ENCODE measurements at regions not wholly inside any gene's neighbourhood (a gene's known extent, or its start where the extent isn't known, plus 50 kb on each side); places are given as distances from the start of the nearest gene placed in this dataset.

- no peak for TF ChIP-seq EZH2 (optimal IDR thresholded peaks at IDR 0.05; ENCODE audit: low read depth, low read length)
- TF ChIP-seq EZH2phosphoT487 (IDR thresholded peaks at IDR 0.05; ENCODE audit: low read length): no peak
- Histone ChIP-seq H4K20me1 (ENCODE audit: insufficient read depth, low read length) (no peaks in the 10 kb centered on the region), H3K4me1 (ENCODE audit: low read length) (no peaks in the 10 kb centered on the region), H3K27ac (ENCODE audit: low read length) (no peak overlapping the region), H3K9me3 (replicated peaks; ENCODE audit: insufficient read depth, low read length) (no peaks in the 10 kb centered on the region), H2AFZ (ENCODE audit: low read length) (no peak overlapping the region), H3K9me2 (replicated peaks; ENCODE audit: insufficient read depth, low read length) (no peaks in the 10 kb centered on the region), H3K79me2 (ENCODE audit: low read length) (no peaks in the 10 kb centered on the region), H3F3A (ENCODE audit: insufficient read depth, low read length) (no peaks in the 10 kb centered on the region), H3K9ac (ENCODE audit: low read length) (no peak overlapping the region), H3K36me3 (replicated peaks; ENCODE audit: insufficient read depth, low read length) (no peaks in the 10 kb centered on the region), H3K4me3 (ENCODE audit: low read length) (no peak overlapping the region), H3K27me3 (replicated peaks; ENCODE audit: insufficient read depth, low read length) (no peaks in the 10 kb centered on the region), H3K4me2 (ENCODE audit: low read depth, low read length) (no peak overlapping the region)
- no peak for DNase-seq
Measured at GRCh38 chr22:48287031-48287430, 1524.6 kb downstream of the TBC1D22A start.

GRCh38 chr22:48284671-48285070, 1522.2 kb downstream of the TBC1D22A start:
- no peaks in the 10 kb centered on the region for H3K9me2 ChIP-seq (replicated peaks; ENCODE audit: insufficient read depth, low read length)
- TF ChIP-seq EZH2phosphoT487 (IDR thresholded peaks at IDR 0.05; ENCODE audit: low read length) (no peak), CTCF (IDR thresholded peaks at IDR 0.05; ENCODE audit: low read length) (no peak), EZH2 (optimal IDR thresholded peaks at IDR 0.05; ENCODE audit: low read depth, low read length) (no peak)

DNA sequence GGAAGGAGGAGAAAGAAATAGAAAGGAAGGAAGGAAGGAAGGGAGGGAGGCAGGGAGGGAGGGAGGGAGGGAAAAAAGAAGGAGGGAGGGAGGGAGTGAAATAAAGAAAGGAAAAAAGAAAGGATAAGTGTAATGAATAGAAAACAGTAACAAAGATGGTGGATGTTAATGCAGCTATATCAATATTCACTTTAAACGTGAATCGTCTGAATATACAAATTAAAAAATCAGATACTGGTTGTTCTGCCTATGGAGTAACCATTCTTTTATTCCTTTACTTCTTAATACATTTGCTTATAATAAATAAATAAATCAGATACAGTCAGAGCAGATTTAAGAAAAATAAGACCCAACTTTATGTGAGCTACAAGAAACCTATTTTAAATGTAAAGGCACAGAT, 1520.4 kb downstream of the TBC1D22A start:
- Histone ChIP-seq H3K4me2 (ENCODE audit: low read depth, low read length) (no peak overlapping the region), H3K36me3 (replicated peaks; ENCODE audit: insufficient read depth, low read length) (no peaks in the 10 kb centered on the region), H3K9me3 (replicated peaks; ENCODE audit: insufficient read depth, low read length) (0 out of 2 replicates have a peak, but pooled peaks cover 3% of the 10 kb centered on the region), H3K9ac (ENCODE audit: low read length) (no peak overlapping the region), H3K79me2 (ENCODE audit: low read length) (no peaks in the 10 kb centered on the region), H4K20me1 (ENCODE audit: insufficient read depth, low read length) (no peaks in the 10 kb centered on the region), H3K9me2 (replicated peaks; ENCODE audit: insufficient read depth, low read length) (no peaks in the 10 kb centered on the region), H2AFZ (ENCODE audit: low read length) (no peak overlapping the region), H3K27ac (ENCODE audit: low read length) (no peak overlapping the region), H3K27me3 (replicated peaks; ENCODE audit: insufficient read depth, low read length) (no peaks in the 10 kb centered on the region), H3K4me1 (ENCODE audit: low read length) (no peaks in the 10 kb centered on the region), H3F3A (ENCODE audit: insufficient read depth, low read length) (no peaks in the 10 kb centered on the region), H3K4me3 (ENCODE audit: low read length) (no peak overlapping the region)
- DNase-seq: no peak
- TF ChIP-seq CTCF (IDR thresholded peaks at IDR 0.05; ENCODE audit: low read length) (no peak), EZH2phosphoT487 (IDR thresholded peaks at IDR 0.05; ENCODE audit: low read length) (no peak), EZH2 (optimal IDR thresholded peaks at IDR 0.05; ENCODE audit: low read depth, low read length) (no peak)

More at GRCh38 chr22:48284671-48285070, 1522.2 kb downstream of the TBC1D22A start:
- H3K27ac ChIP-seq (ENCODE audit: low read length): no peak overlapping the region
- H3K9ac ChIP-seq (ENCODE audit: low read length): no peak overlapping the region
- H3K79me2 ChIP-seq (ENCODE audit: low read length): no peaks in the 10 kb centered on the region
- no peaks in the 10 kb centered on the region for H3K4me1 ChIP-seq (ENCODE audit: low read length)
- 0 out of 2 replicates have a peak, but pooled peaks cover 3% of the 10 kb centered on the region for H3K9me3 ChIP-seq (replicated peaks; ENCODE audit: insufficient read depth, low read length)
- no peak for DNase-seq
- H3F3A ChIP-seq (ENCODE audit: insufficient read depth, low read length): no peaks in the 10 kb centered on the region
- H3K36me3 ChIP-seq (replicated peaks; ENCODE audit: insufficient read depth, low read length): no peaks in the 10 kb centered on the region
- H2AFZ ChIP-seq (ENCODE audit: low read length): no peak overlapping the region
- no peaks in the 10 kb centered on the region for H4K20me1 ChIP-seq (ENCODE audit: insufficient read depth, low read length)
- H3K4me3 ChIP-seq (ENCODE audit: low read length): no peak overlapping the region
- no peaks in the 10 kb centered on the region for H3K27me3 ChIP-seq (replicated peaks; ENCODE audit: insufficient read depth, low read length)
- no peak overlapping the region for H3K4me2 ChIP-seq (ENCODE audit: low read depth, low read length)

GRCh38 chr22:48279461-48279756, 1517.0 kb downstream of the TBC1D22A start:
- H3K79me2 ChIP-seq (ENCODE audit: low read length): no peaks in the 10 kb centered on the region
- H3K9me3 ChIP-seq (replicated peaks; ENCODE audit: insufficient read depth, low read length): 0 out of 2 replicates have a peak, but pooled peaks cover 3% of the 10 kb centered on the region
- H3K9ac ChIP-seq (ENCODE audit: low read length): no peak overlapping the region
- H3K36me3 ChIP-seq (replicated peaks; ENCODE audit: insufficient read depth, low read length): no peaks in the 10 kb centered on the region
- H2AFZ ChIP-seq (ENCODE audit: low read length): no peak overlapping the region
- H3K9me2 ChIP-seq (replicated peaks; ENCODE audit: insufficient read depth, low read length): no peaks in the 10 kb centered on the region
- H3F3A ChIP-seq (ENCODE audit: insufficient read depth, low read length): no peaks in the 10 kb centered on the region
- H4K20me1 ChIP-seq (ENCODE audit: insufficient read depth, low read length): no peaks in the 10 kb centered on the region
- no peaks in the 10 kb centered on the region for H3K4me1 ChIP-seq (ENCODE audit: low read length)
- H3K27ac ChIP-seq (ENCODE audit: low read length): no peak overlapping the region
- H3K4me3 ChIP-seq (ENCODE audit: low read length): no peak overlapping the region
- TF ChIP-seq EZH2 (optimal IDR thresholded peaks at IDR 0.05; ENCODE audit: low read depth, low read length) (no peak), CTCF (IDR thresholded peaks at IDR 0.05; ENCODE audit: low read length) (no peak), EZH2phosphoT487 (IDR thresholded peaks at IDR 0.05; ENCODE audit: low read length) (no peak)
- no peaks in the 10 kb centered on the region for H3K27me3 ChIP-seq (replicated peaks; ENCODE audit: insufficient read depth, low read length)
- no peak for DNase-seq
- no peak overlapping the region for H3K4me2 ChIP-seq (ENCODE audit: low read depth, low read length)

All from MM.1S (cell line).